ENCODE measurements at regions not wholly inside any gene's neighbourhood (a gene's known extent, or its start where the extent isn't known, plus 50 kb on each side); places are given as distances from the start of the nearest gene placed in this dataset.

DNA sequence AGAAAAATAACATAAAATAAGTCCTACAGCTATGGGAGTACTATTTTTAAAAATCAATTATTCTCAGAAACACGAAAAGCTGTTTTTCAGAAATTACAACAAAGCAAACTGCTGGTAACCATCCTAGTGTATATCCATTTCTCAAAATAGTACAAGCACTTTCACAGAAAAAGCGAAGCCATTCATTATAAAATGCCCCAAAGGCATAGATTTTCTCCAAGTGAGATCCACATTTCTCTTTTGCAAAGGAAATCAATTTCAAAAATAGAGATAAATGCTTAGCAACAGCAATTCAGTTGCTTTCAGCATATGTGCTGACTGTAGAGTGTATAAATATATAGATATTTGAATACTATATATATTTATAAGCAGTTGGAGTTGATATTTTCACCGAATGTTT lies 1266.3 kb downstream of the SI start:
- no peak overlapping the region for H3K27ac ChIP-seq (ENCODE audit: low read depth, low read length, poor library complexity, severe bottlenecking)
- 0 out of 2 replicates have a peak, but pooled peaks cover 2% of the 10 kb centered on the region for H3K9me3 ChIP-seq (ENCODE audit: low read length)
- no peak overlapping the region for H3K9ac ChIP-seq (ENCODE audit: low read length)
- no peak overlapping the region for H3K4me2 ChIP-seq (ENCODE audit: low read length)
- H2AFZ ChIP-seq (ENCODE audit: low read length) = no peak overlapping the region
- H3K27me3 ChIP-seq (ENCODE audit: insufficient read depth, low read length) = no peaks in the 10 kb centered on the region
- H3K4me1 ChIP-seq (ENCODE audit: insufficient read depth, low read length, severe bottlenecking) = no peaks in the 10 kb centered on the region
- no peaks in the 10 kb centered on the region for H3K79me2 ChIP-seq (ENCODE audit: insufficient read depth, low read length)
- peaks cover 5% of the 10 kb centered on the region for H3K9me2 ChIP-seq (ENCODE audit: low read depth, low read length)
- H4K20me1 ChIP-seq (ENCODE audit: insufficient read depth, low read length) = no peaks in the 10 kb centered on the region
- no peaks in the 10 kb centered on the region for H3K36me3 ChIP-seq (ENCODE audit: insufficient read depth, low read length)
- no peak for TF ChIP-seq EZH2 (IDR thresholded peaks at IDR 0.05; ENCODE audit: borderline replicate concordance, low read length)
- TF ChIP-seq, protein P1, sequence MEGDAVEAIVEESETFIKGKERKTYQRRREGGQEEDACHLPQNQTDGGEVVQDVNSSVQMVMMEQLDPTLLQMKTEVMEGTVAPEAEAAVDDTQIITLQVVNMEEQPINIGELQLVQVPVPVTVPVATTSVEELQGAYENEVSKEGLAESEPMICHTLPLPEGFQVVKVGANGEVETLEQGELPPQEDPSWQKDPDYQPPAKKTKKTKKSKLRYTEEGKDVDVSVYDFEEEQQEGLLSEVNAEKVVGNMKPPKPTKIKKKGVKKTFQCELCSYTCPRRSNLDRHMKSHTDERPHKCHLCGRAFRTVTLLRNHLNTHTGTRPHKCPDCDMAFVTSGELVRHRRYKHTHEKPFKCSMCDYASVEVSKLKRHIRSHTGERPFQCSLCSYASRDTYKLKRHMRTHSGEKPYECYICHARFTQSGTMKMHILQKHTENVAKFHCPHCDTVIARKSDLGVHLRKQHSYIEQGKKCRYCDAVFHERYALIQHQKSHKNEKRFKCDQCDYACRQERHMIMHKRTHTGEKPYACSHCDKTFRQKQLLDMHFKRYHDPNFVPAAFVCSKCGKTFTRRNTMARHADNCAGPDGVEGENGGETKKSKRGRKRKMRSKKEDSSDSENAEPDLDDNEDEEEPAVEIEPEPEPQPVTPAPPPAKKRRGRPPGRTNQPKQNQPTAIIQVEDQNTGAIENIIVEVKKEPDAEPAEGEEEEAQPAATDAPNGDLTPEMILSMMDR (IDR thresholded peaks at IDR 0.05; ENCODE audit: low read length) = no peak
- H3F3A ChIP-seq (ENCODE audit: insufficient read depth, low read length) = no peaks in the 10 kb centered on the region
- no peak overlapping the region for H3K4me3 ChIP-seq (ENCODE audit: low read depth, low read length, poor library complexity, severe bottlenecking)

DNA sequence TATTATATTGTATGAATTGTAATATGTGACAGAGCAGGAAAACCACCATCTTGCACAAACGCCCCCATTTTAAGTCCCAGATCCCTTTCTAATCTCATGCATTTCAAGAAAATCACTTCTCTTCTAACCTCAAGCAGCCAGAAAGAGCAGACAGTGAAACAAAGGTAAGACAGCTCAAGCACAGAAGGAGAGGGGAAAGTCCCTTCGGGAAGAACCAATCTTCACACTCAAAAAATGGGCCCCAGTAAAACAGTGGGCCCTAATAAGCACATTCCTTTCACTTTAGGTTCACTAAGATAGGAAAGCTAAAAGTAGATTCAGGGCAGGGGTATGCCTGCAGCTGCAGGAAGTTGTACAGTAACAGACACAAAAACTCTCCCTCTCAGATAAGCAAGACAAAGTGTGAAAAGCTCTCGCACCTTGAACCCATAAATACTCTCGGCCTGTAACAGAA lies 1268.7 kb downstream of the SI start:
- TF ChIP-seq EZH2 (IDR thresholded peaks at IDR 0.05; ENCODE audit: borderline replicate concordance, low read length) = no peak
- TF ChIP-seq, protein P1 (IDR thresholded peaks at IDR 0.05; ENCODE audit: low read length) = no peak
- Histone ChIP-seq H3K27ac (ENCODE audit: low read depth, low read length, poor library complexity, severe bottlenecking) (no peak overlapping the region), H3F3A (ENCODE audit: insufficient read depth, low read length) (no peaks in the 10 kb centered on the region), H2AFZ (ENCODE audit: low read length) (no peak overlapping the region), H3K9ac (ENCODE audit: low read length) (no peak overlapping the region), H3K4me1 (ENCODE audit: insufficient read depth, low read length, severe bottlenecking) (no peaks in the 10 kb centered on the region), H3K4me3 (ENCODE audit: low read depth, low read length, poor library complexity, severe bottlenecking) (no peak overlapping the region), H3K9me3 (ENCODE audit: low read length) (0 out of 2 replicates have a peak, but pooled peaks cover under 1% of the 10 kb centered on the region), H3K36me3 (ENCODE audit: insufficient read depth, low read length) (no peaks in the 10 kb centered on the region), H3K4me2 (ENCODE audit: low read length) (no peak overlapping the region), H3K27me3 (ENCODE audit: insufficient read depth, low read length) (no peaks in the 10 kb centered on the region), H3K9me2 (ENCODE audit: low read depth, low read length) (peaks cover 5% of the 10 kb centered on the region; the same call in 1 of the 2 replicates), H3K79me2 (ENCODE audit: insufficient read depth, low read length) (no peaks in the 10 kb centered on the region), H4K20me1 (ENCODE audit: insufficient read depth, low read length) (no peaks in the 10 kb centered on the region)

DNA sequence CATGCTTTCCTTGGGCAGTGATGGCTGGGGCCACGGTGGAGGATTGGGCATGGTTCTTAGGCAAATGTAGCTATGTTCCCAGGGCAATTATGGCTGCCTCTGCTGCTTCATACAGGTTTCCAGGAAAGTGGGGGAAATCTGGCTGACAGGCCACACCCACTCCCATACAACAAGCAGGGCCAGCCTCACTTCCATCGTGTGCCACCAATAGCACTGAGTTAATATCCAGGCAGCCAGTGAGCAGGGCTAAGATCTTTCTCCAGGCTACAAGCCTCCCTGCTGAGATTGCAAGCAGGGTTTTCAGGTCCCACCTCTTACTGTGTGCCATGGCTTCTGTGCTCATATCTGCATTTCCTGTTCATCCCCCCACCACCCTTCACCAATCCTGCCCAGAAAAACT lies 1291.9 kb downstream of the SI start:
- Histone ChIP-seq H3K9ac (ENCODE audit: low read length) (no peak overlapping the region), H3K4me2 (ENCODE audit: low read length) (no peak overlapping the region), H3F3A (ENCODE audit: insufficient read depth, low read length) (no peaks in the 10 kb centered on the region), H4K20me1 (ENCODE audit: insufficient read depth, low read length) (no peaks in the 10 kb centered on the region), H3K4me1 (ENCODE audit: insufficient read depth, low read length, severe bottlenecking) (no peaks in the 10 kb centered on the region), H3K36me3 (ENCODE audit: insufficient read depth, low read length) (no peaks in the 10 kb centered on the region), H3K79me2 (ENCODE audit: insufficient read depth, low read length) (no peaks in the 10 kb centered on the region), H3K9me3 (ENCODE audit: low read length) (no peaks in the 10 kb centered on the region), H3K4me3 (ENCODE audit: low read depth, low read length, poor library complexity, severe bottlenecking) (no peak overlapping the region), H3K9me2 (ENCODE audit: low read depth, low read length) (no peaks in the 10 kb centered on the region), H3K27ac (ENCODE audit: low read depth, low read length, poor library complexity, severe bottlenecking) (no peak overlapping the region), H3K27me3 (ENCODE audit: insufficient read depth, low read length) (no peaks in the 10 kb centered on the region), H2AFZ (ENCODE audit: low read length) (no peak overlapping the region)
- TF ChIP-seq, protein P1 (IDR thresholded peaks at IDR 0.05; ENCODE audit: low read length) = no peak
- TF ChIP-seq EZH2 (IDR thresholded peaks at IDR 0.05; ENCODE audit: borderline replicate concordance, low read length) = no peak
